NB4 (cell line): ENCODE measurements at regions not wholly inside any gene's neighbourhood (a gene's known extent, or its start where the extent isn't known, plus 50 kb on each side); places are given as distances from the start of the nearest gene placed in this dataset.
"Not testable (repeated sequence)": the region's sequence is repeated elsewhere in the genome, so short reads cannot be mapped to it uniquely, and the experiment has no call there.

Experiments used
- CTCF ChIP-seq: IDR thresholded peaks from one replicate; pipeline ENCODE4 v1.5.1; 2012; ENCODE audit warnings: low read depth, low read length
- MAX ChIP-seq: IDR thresholded peaks from 2 replicates; pipeline ENCODE4 v1.6.1; 2011; ENCODE audit warnings: low read depth, low read length

- not testable (repeated sequence) for TF ChIP-seq MAX
- TF ChIP-seq CTCF, result peak; percentile 83
These were observed 55.7 kb downstream of the KATNIP start for GRCh38 chr16:27605500-27606106.
